ENCODE measurements at regions not wholly inside any gene's neighbourhood (a gene's known extent, or its start where the extent isn't known, plus 50 kb on each side); places are given as distances from the start of the nearest gene placed in this dataset.

DNA sequence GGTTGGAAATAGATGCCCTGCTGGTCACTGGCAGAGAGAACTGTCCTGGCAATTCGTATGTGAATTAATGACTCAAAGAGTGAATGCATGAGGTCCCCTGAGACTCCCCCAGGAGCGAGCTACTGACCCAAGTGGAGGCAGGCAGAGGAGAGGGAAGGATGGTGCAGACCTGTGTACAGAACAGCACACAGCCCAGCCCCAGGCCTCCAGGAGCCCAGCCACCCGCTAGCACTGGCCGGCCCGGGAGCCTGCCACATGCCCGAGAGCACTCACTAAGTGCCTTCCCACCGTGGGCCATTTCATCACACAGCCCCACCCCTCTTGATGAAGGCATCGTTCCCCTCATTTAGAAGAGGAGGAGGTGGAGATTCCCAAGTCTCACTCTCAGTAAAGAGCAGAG is 62.0 kb upstream of the IGSF21 start:
- TF ChIP-seq GATA2 (IDR thresholded peaks at IDR 0.05; ENCODE audit: low read depth, low read length) (no peak), GATA3 (IDR thresholded peaks at IDR 0.05; ENCODE audit: low read depth, low read length) (no peak)
